Neural crest cell (in vitro differentiated cells): ENCODE measurements at regions not wholly inside any gene's neighbourhood (a gene's known extent, or its start where the extent isn't known, plus 50 kb on each side); places are given as distances from the start of the nearest gene placed in this dataset.

ENCODE experiments used
- DNase-seq: peaks from one replicate; pipeline ENCODE4 v3.0.0; 2021; ENCODE audit warnings: low read depth, mixed read lengths, low spot score
- H3K27ac Mint-ChIP-seq: one replicate; pipeline ENCODE4 v1.8.0; 2021; ENCODE audit warnings: mild to moderate bottlenecking, mixed read lengths; ENCODE audit not compliant: unreplicated experiment
- H3K27me3 Mint-ChIP-seq: 2 replicates; pipeline ENCODE4 v1.8.0; 2021; ENCODE audit warnings: low read depth, mild to moderate bottlenecking, mixed read lengths
- H3K36me3 Mint-ChIP-seq: 2 replicates; pipeline ENCODE4 v1.8.0; 2021; ENCODE audit warnings: low read depth, mild to moderate bottlenecking, mixed read lengths
- H3K4me1 Mint-ChIP-seq: 2 replicates; pipeline ENCODE4 v1.8.0; 2021; ENCODE audit warnings: mixed read lengths
- H3K4me3 Mint-ChIP-seq: one replicate; pipeline ENCODE4 v1.8.0; 2021; ENCODE audit warnings: mild to moderate bottlenecking, mixed read lengths
- H3K9me3 Mint-ChIP-seq: 2 replicates; pipeline ENCODE4 v1.8.0; 2021; ENCODE audit warnings: mixed read lengths
- TF ChIP-seq, protein P1 (sequence below): fragments of 200-600 bp; sonication (generic); conservative IDR thresholded peaks from 2 replicates; pipeline ENCODE4 v1.5.0; 2021; ENCODE audit warnings: antibody characterized with exemption, mild to moderate bottlenecking

DNA sequence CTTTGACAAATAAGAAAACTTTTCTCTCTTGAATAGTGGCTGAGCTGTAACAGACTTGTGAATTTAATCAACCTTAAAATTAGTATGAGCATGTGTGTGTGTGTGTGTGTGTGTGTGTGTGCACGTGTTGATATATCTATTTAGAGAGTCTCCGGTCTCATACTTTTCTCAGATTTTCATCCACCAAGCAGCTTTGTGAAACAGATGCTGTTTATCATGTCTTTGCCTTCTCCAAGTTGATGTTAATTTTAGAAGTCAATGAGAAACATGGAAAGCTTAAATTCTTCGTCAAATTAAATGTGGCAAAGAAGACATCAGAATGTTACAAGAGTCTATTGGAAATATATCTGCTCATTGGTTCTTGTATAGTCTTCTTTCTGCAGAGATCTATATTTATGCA lies 839.2 kb upstream of the CELF2 start:
- Mint-ChIP-seq H3K4me1 (no peaks in the 10 kb centered on the region), H3K27ac (no peak overlapping the region), H3K36me3 (peaks cover 6% of the 10 kb centered on the region), H3K4me3 (no peak overlapping the region), H3K9me3 (peaks cover 10% of the 10 kb centered on the region), H3K27me3 (no peaks in the 10 kb centered on the region)
- TF ChIP-seq, protein P1, sequence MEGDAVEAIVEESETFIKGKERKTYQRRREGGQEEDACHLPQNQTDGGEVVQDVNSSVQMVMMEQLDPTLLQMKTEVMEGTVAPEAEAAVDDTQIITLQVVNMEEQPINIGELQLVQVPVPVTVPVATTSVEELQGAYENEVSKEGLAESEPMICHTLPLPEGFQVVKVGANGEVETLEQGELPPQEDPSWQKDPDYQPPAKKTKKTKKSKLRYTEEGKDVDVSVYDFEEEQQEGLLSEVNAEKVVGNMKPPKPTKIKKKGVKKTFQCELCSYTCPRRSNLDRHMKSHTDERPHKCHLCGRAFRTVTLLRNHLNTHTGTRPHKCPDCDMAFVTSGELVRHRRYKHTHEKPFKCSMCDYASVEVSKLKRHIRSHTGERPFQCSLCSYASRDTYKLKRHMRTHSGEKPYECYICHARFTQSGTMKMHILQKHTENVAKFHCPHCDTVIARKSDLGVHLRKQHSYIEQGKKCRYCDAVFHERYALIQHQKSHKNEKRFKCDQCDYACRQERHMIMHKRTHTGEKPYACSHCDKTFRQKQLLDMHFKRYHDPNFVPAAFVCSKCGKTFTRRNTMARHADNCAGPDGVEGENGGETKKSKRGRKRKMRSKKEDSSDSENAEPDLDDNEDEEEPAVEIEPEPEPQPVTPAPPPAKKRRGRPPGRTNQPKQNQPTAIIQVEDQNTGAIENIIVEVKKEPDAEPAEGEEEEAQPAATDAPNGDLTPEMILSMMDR = no peak
- no peak for DNase-seq

DNA sequence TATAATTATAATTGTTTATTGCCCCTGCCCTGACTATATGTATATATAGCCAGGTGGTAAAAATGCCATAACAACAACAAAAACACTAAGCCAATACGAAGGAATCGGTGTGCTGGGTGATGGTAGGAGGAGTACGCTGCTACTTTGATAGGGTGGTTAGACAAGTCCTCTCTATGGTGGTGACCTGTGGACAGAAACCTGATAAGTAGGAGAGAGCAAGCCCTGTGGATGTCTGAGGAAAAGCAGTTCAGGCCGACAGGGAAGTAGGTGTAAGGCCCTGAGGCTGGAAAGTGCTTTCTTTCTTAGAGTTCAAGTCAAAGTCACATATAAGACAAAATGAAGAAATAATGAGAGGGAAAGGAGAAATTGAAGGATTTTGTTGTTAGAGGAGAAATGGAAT lies 823.8 kb upstream of the CELF2 start:
- peaks cover 2% of the 10 kb centered on the region for H3K36me3 Mint-ChIP-seq
- no peak for DNase-seq
- TF ChIP-seq, protein P1 = no peak
- H3K27ac Mint-ChIP-seq = no peak overlapping the region
- H3K4me1 Mint-ChIP-seq = peaks cover 6% of the 10 kb centered on the region
- no peak overlapping the region for H3K4me3 Mint-ChIP-seq
- H3K9me3 Mint-ChIP-seq = peaks cover 3% of the 10 kb centered on the region
- no peaks in the 10 kb centered on the region for H3K27me3 Mint-ChIP-seq

DNA sequence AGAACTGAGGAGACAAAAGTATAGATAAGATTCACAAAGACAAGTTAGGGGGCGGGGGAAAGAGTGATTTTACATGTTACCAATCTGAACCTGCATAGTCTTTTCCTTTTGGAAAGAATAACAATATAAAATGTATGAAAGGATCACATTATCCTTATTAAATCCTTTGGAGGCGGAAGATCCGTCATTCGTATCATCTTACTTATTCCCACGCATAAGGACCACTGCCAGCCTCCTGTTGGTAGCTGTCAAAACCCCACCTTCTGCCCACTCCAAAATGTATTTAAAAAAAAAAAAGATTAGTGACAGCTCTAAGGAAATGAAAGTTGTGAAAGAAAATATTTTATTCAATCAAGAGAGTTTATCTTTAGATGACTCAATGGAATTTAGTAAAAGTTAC lies 821.0 kb upstream of the CELF2 start:
- H3K27me3 Mint-ChIP-seq = no peaks in the 10 kb centered on the region
- no peak for DNase-seq
- H3K4me3 Mint-ChIP-seq = no peak overlapping the region
- peaks cover 7% of the 10 kb centered on the region for H3K4me1 Mint-ChIP-seq
- H3K27ac Mint-ChIP-seq = no peak overlapping the region
- TF ChIP-seq, protein P1 = no peak
- no peaks in the 10 kb centered on the region for H3K9me3 Mint-ChIP-seq
- H3K36me3 Mint-ChIP-seq = no peaks in the 10 kb centered on the region

DNA sequence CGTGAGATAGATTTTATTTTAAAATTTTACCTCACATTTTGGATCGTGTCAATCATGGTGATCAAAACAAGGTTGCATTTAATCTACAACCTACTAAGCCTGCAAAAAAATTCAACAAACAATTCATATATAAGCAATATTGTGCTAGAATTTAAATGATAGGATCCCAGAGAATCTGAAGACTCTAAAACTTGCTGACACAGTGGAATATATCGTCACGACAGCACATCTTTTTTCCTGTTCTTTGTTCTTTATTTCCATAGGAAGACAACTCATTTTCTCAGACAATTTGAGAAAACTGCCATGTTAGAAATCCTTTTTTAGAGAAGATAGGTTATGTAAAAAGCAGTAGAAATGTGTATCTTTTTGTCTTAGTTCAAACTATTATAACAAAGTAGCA lies 820.2 kb upstream of the CELF2 start:
- TF ChIP-seq, protein P1 = no peak
- H3K4me1 Mint-ChIP-seq = peaks cover 7% of the 10 kb centered on the region
- no peak overlapping the region for H3K27ac Mint-ChIP-seq
- no peaks in the 10 kb centered on the region for H3K36me3 Mint-ChIP-seq
- no peak for DNase-seq
- no peaks in the 10 kb centered on the region for H3K27me3 Mint-ChIP-seq
- H3K9me3 Mint-ChIP-seq = no peaks in the 10 kb centered on the region
- H3K4me3 Mint-ChIP-seq = no peak overlapping the region

DNA sequence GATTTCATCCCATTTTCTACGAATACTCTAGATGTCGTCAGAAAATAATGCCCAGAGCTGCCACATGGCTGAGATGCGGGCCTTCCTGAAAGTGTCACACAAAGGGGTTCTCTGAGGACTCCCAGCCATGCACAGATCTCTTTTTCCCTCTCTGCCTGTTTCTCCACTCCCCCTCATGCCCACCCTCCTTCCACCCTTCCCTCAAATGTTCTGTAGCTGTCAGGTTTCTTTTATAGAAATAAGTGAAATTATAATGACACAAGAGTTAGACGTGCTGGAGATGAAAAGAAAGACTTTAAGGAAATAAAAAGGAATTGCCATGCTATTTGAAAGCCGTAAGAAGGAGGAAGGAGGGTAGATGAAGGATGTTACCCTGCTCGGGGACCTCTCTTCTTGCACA lies 819.3 kb upstream of the CELF2 start:
- TF ChIP-seq, protein P1 = no peak
- peaks cover 7% of the 10 kb centered on the region for H3K4me1 Mint-ChIP-seq
- no peak overlapping the region for H3K27ac Mint-ChIP-seq
- peaks cover 4% of the 10 kb centered on the region for H3K36me3 Mint-ChIP-seq
- H3K27me3 Mint-ChIP-seq = no peaks in the 10 kb centered on the region
- no peak overlapping the region for H3K4me3 Mint-ChIP-seq
- H3K9me3 Mint-ChIP-seq = peaks cover 5% of the 10 kb centered on the region
- no peak for DNase-seq

DNA sequence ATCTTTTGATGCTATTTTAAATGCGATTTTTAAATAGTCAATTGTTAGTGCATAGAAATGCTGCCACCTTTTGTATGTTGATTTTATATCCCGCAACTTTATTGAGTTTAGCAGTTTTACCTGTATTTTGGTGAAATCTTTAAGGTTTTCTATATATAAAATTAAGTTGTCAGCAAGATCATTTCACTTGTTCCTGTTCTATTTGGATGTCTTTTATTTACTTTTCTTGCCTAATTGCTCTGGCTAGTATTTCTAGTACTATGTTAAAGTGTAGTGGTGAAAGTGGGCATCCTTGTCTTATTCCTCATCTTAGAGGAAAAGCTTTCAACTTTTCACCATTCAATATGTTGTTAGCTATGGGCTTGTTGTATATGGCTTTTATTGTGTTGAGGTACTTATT lies 813.3 kb upstream of the CELF2 start:
- TF ChIP-seq, protein P1 = no peak
- H3K4me1 Mint-ChIP-seq = no peaks in the 10 kb centered on the region
- no peak overlapping the region for H3K27ac Mint-ChIP-seq
- no peaks in the 10 kb centered on the region for H3K27me3 Mint-ChIP-seq
- H3K9me3 Mint-ChIP-seq = peaks cover 9% of the 10 kb centered on the region
- no peak for DNase-seq
- H3K4me3 Mint-ChIP-seq = no peak overlapping the region
- H3K36me3 Mint-ChIP-seq = peaks cover 9% of the 10 kb centered on the region
